ENCODE measurements at regions not wholly inside any gene's neighbourhood (a gene's known extent, or its start where the extent isn't known, plus 50 kb on each side); places are given as distances from the start of the nearest gene placed in this dataset.

DNA sequence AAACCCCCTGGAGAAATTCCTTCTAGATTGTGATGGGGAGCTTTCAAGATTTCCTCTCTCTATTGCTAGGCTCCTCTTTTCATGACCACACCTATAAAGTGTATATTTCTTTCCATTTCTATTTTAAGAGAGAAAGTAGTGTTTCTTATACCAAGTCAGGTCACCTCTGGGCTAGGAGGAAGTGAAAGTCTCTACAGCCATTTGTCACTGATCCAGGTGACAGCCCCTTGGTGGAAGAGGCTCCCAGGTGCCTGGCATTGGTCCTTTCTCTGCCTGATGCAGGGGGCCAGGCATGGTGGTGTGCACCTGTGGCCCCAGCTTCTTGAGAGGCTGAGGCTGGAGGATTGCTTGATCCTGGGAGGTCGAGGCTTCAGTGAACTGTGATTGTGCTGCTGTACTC, 64.7 kb downstream of the DHCR7 start:
- TF ChIP-seq, protein P1, sequence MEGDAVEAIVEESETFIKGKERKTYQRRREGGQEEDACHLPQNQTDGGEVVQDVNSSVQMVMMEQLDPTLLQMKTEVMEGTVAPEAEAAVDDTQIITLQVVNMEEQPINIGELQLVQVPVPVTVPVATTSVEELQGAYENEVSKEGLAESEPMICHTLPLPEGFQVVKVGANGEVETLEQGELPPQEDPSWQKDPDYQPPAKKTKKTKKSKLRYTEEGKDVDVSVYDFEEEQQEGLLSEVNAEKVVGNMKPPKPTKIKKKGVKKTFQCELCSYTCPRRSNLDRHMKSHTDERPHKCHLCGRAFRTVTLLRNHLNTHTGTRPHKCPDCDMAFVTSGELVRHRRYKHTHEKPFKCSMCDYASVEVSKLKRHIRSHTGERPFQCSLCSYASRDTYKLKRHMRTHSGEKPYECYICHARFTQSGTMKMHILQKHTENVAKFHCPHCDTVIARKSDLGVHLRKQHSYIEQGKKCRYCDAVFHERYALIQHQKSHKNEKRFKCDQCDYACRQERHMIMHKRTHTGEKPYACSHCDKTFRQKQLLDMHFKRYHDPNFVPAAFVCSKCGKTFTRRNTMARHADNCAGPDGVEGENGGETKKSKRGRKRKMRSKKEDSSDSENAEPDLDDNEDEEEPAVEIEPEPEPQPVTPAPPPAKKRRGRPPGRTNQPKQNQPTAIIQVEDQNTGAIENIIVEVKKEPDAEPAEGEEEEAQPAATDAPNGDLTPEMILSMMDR (conservative IDR thresholded peaks at IDR 0.05; ENCODE audit: low read depth in 2 of 2): no peak
- TF ChIP-seq EZH2 (IDR thresholded peaks at IDR 0.05; ENCODE audit: low read depth, unreplicated experiment) (no peak), STAT1 (IDR thresholded peaks at IDR 0.05; ENCODE audit: unreplicated experiment) (no peak), POLR2AphosphoS5 (IDR thresholded peaks at IDR 0.05; ENCODE audit: low read depth) (no peak), CREB1 (CRISPR knock-in tag; IDR thresholded peaks at IDR 0.05; ENCODE audit: low read depth) (no peak), EZH2phosphoT487 (IDR thresholded peaks at IDR 0.05; ENCODE audit: unreplicated experiment) (no peak), NANOG (IDR thresholded peaks at IDR 0.05; ENCODE audit: borderline replicate concordance) (no peak), JUNB (IDR thresholded peaks at IDR 0.05; ENCODE audit: unreplicated experiment) (no peak)
- TF ChIP-seq, protein P2, sequence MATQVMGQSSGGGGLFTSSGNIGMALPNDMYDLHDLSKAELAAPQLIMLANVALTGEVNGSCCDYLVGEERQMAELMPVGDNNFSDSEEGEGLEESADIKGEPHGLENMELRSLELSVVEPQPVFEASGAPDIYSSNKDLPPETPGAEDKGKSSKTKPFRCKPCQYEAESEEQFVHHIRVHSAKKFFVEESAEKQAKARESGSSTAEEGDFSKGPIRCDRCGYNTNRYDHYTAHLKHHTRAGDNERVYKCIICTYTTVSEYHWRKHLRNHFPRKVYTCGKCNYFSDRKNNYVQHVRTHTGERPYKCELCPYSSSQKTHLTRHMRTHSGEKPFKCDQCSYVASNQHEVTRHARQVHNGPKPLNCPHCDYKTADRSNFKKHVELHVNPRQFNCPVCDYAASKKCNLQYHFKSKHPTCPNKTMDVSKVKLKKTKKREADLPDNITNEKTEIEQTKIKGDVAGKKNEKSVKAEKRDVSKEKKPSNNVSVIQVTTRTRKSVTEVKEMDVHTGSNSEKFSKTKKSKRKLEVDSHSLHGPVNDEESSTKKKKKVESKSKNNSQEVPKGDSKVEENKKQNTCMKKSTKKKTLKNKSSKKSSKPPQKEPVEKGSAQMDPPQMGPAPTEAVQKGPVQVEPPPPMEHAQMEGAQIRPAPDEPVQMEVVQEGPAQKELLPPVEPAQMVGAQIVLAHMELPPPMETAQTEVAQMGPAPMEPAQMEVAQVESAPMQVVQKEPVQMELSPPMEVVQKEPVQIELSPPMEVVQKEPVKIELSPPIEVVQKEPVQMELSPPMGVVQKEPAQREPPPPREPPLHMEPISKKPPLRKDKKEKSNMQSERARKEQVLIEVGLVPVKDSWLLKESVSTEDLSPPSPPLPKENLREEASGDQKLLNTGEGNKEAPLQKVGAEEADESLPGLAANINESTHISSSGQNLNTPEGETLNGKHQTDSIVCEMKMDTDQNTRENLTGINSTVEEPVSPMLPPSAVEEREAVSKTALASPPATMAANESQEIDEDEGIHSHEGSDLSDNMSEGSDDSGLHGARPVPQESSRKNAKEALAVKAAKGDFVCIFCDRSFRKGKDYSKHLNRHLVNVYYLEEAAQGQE (IDR thresholded peaks at IDR 0.05; ENCODE audit: unreplicated experiment): no peak
- TF ChIP-seq, protein P3, sequence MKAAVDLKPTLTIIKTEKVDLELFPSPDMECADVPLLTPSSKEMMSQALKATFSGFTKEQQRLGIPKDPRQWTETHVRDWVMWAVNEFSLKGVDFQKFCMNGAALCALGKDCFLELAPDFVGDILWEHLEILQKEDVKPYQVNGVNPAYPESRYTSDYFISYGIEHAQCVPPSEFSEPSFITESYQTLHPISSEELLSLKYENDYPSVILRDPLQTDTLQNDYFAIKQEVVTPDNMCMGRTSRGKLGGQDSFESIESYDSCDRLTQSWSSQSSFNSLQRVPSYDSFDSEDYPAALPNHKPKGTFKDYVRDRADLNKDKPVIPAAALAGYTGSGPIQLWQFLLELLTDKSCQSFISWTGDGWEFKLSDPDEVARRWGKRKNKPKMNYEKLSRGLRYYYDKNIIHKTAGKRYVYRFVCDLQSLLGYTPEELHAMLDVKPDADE (IDR thresholded peaks at IDR 0.05): no peak

Measured in GM23338 (cell line).